ENCODE measurements at regions not wholly inside any gene's neighbourhood (a gene's known extent, or its start where the extent isn't known, plus 50 kb on each side); places are given as distances from the start of the nearest gene placed in this dataset.

GRCh38 chr14:87450193-87450592 lies 542.8 kb downstream of the GALC start:
- TF ChIP-seq POLR2A (IDR thresholded peaks at IDR 0.05) = no peak
- no peak for TF ChIP-seq CTCF (IDR thresholded peaks at IDR 0.05)

Measured in body of pancreas (tissue), 4 donors.